HEK293 (cell line): ENCODE measurements at regions not wholly inside any gene's neighbourhood (a gene's known extent, or its start where the extent isn't known, plus 50 kb on each side); places are given as distances from the start of the nearest gene placed in this dataset.

Experiments used
- CTCF ChIA-PET: fragments of 350-600 bp; formaldehyde crosslinking; extraction: SDS; loops from one replicate; lab custom pipeline; 2021; ENCODE audit warnings: antibody characterized with exemption; lab: Yijun Ruan, JAX
- POLR2A ChIA-PET: fragments of 300-600 bp; formaldehyde crosslinking; extraction: SDS; loops from one replicate; lab custom pipeline; 2020; ENCODE audit warnings: antibody characterized with exemption, inconsistent platforms; lab: Yijun Ruan, JAX
- H3K27ac ChIP-seq: fragments of 200-500 bp; sonication (Bioruptor generic); 2 replicates; pipeline ENCODE4 v1.5.1; 2014; ENCODE audit warnings: low read depth, low read length, control low read depth, inconsistent platforms; ENCODE audit errors: extremely low read depth
- H3K36me3 ChIP-seq, 2 experiments: fragments of 200-500 bp in 1 of 2; sonication (Bioruptor generic) in 1 of 2; 1 replicate in 1 of 2; 2 replicates in 1 of 2; pipeline ENCODE4 v1.5.1; 2014 to 2017; ENCODE audit warnings: inconsistent platforms in 2 of 2, low read length in 2 of 2; ENCODE audit not compliant: control insufficient read depth in 2 of 2, insufficient read depth in 1 of 2
- H3K4me1 ChIP-seq: fragments of 200-500 bp; sonication (Bioruptor generic); 2 replicates; pipeline ENCODE4 v1.5.1; 2014; ENCODE audit warnings: mild to moderate bottlenecking, low read length, inconsistent platforms; ENCODE audit not compliant: control insufficient read depth, insufficient read depth
- H3K4me3 ChIP-seq: 2 replicates; pipeline ENCODE4 v1.5.1; 2011; ENCODE audit warnings: low read depth, mild to moderate bottlenecking, control low read depth, low read length, moderate library complexity
- H3K9me3 ChIP-seq: fragments of 200-500 bp; sonication (Bioruptor generic); 2 replicates; pipeline ENCODE4 v1.5.1; 2014; ENCODE audit warnings: low read depth, low read length, inconsistent platforms; ENCODE audit not compliant: control insufficient read depth, insufficient read depth
- KLF17 ChIP-seq: fragments of 450-650 bp; formaldehyde crosslinking; IDR thresholded peaks from 2 replicates; pipeline ENCODE4 v1.5.1; 2016; ENCODE audit warnings: missing biosample characterization, missing genetic modification characterization
- TSHZ1 ChIP-seq: fragments of 450-650 bp; formaldehyde crosslinking; IDR thresholded peaks from 2 replicates; pipeline ENCODE4 v1.5.1; 2016; ENCODE audit warnings: missing biosample characterization, missing genetic modification characterization, borderline replicate concordance
- YY1 ChIP-seq: fragments of 450-650 bp; formaldehyde crosslinking; IDR thresholded peaks from 2 replicates; pipeline ENCODE4 v1.5.1; 2018; ENCODE audit warnings: missing biosample characterization, missing genetic modification characterization
- ZFP41 ChIP-seq: fragments of 450-650 bp; formaldehyde crosslinking; IDR thresholded peaks from 2 replicates; pipeline ENCODE4 v1.5.1; 2016; ENCODE audit warnings: missing biosample characterization, missing genetic modification characterization, borderline replicate concordance
- ZNF146 ChIP-seq: fragments of 450-650 bp; formaldehyde crosslinking; IDR thresholded peaks from 2 replicates; pipeline ENCODE4 v1.5.1; 2016; ENCODE audit warnings: missing biosample characterization, missing genetic modification characterization
- ZNF157 ChIP-seq: fragments of 450-650 bp; formaldehyde crosslinking; IDR thresholded peaks from 2 replicates; pipeline ENCODE4 v1.5.1; 2016; ENCODE audit warnings: missing biosample characterization, missing genetic modification characterization
- ZNF169 ChIP-seq: fragments of 450-650 bp; formaldehyde crosslinking; IDR thresholded peaks from 2 replicates; pipeline ENCODE4 v1.5.1; 2016; ENCODE audit warnings: missing biosample characterization, missing genetic modification characterization
- ZNF223 ChIP-seq: fragments of 450-650 bp; formaldehyde crosslinking; IDR thresholded peaks from 2 replicates; pipeline ENCODE4 v1.5.1; 2016; ENCODE audit warnings: missing biosample characterization, missing genetic modification characterization
- ZNF280D ChIP-seq: fragments of 450-650 bp; formaldehyde crosslinking; IDR thresholded peaks from 2 replicates; pipeline ENCODE4 v1.5.1; 2016; ENCODE audit warnings: missing biosample characterization, missing genetic modification characterization
- ZNF366 ChIP-seq: fragments of 450-650 bp; formaldehyde crosslinking; conservative IDR thresholded peaks from 2 replicates; pipeline ENCODE4 v1.5.1; 2016; ENCODE audit warnings: missing biosample characterization, missing genetic modification characterization
- ZNF404 ChIP-seq: fragments of 450-650 bp; formaldehyde crosslinking; IDR thresholded peaks from 2 replicates; pipeline ENCODE4 v1.5.1; 2017; ENCODE audit warnings: missing biosample characterization, missing genetic modification characterization
- ZNF558 ChIP-seq: fragments of 450-650 bp; formaldehyde crosslinking; IDR thresholded peaks from 2 replicates; pipeline ENCODE4 v1.5.1; 2016; ENCODE audit warnings: missing biosample characterization, missing genetic modification characterization
- ZNF639 ChIP-seq: fragments of 450-650 bp; formaldehyde crosslinking; IDR thresholded peaks from 2 replicates; pipeline ENCODE4 v1.5.1; 2016; ENCODE audit warnings: missing biosample characterization, missing genetic modification characterization
- ZNF670 ChIP-seq: fragments of 450-650 bp; formaldehyde crosslinking; IDR thresholded peaks from 2 replicates; pipeline ENCODE4 v1.5.1; 2016; ENCODE audit warnings: missing biosample characterization, missing genetic modification characterization, low read depth
- ZNF677 ChIP-seq: fragments of 450-650 bp; IDR thresholded peaks from 2 replicates; pipeline ENCODE4 v1.5.0; 2018; ENCODE audit warnings: missing biosample characterization, mild to moderate bottlenecking, missing genetic modification characterization, moderate library complexity
- ZNF776 ChIP-seq: fragments of 450-650 bp; formaldehyde crosslinking; IDR thresholded peaks from 2 replicates; pipeline ENCODE4 v1.5.0; 2017; ENCODE audit warnings: missing biosample characterization, missing genetic modification characterization, borderline replicate concordance

- TF ChIP-seq ZNF146 (no peak), ZNF558 (tag by site-specific recombination) (no peak), ZNF670 (tag by site-specific recombination) (no peak), ZNF280D (no peak)
- TF ChIP-seq, all 188 proteins: peak for 0
These were observed 213.5 kb upstream of the ARID1B start (continued) for GRCh38 chr6:156563714-156564113.

- CTCF ChIA-PET = interaction anchor here (0.7 to 1.3 kb wide), 4 partner anchors 8 to 1129 kb away, joined by 3 to 6 read pairs (median 3); no protein-coding TSS in a partner anchor
- Histone ChIP-seq H3K9me3 (no peaks in the 10 kb centered on the region), H3K36me3 (no peaks in the 10 kb centered on the region), H3K4me1 (no peaks in the 10 kb centered on the region), H3K4me3 (no peak overlapping the region), H3K27ac (no peak overlapping the region)
- TF ChIP-seq ZNF776 = no peak
- no peak for TF ChIP-seq ZNF157 (tag by site-specific recombination)
- TF ChIP-seq ZFP41 (tag by site-specific recombination) = no peak
- no peak for TF ChIP-seq ZNF223 (tag by site-specific recombination)
- no peak for TF ChIP-seq ZNF366 (tag by site-specific recombination)
- no peak for TF ChIP-seq ZNF169 (tag by site-specific recombination)
- no peak for TF ChIP-seq KLF17 (tag by site-specific recombination)
- no peak for TF ChIP-seq ZNF639 (tag by site-specific recombination)
- no peak for TF ChIP-seq ZNF677 (tag by site-specific recombination)
- no peak for TF ChIP-seq YY1 (tag by site-specific recombination)
- TF ChIP-seq TSHZ1 (tag by site-specific recombination) = no peak
- no peak for TF ChIP-seq ZNF404 (tag by site-specific recombination)
- POLR2A ChIA-PET = no interaction called here
These were observed 214.5 kb upstream of the ARID1B start for GRCh38 chr6:156562636-156563035.
